ENCODE measurements at regions not wholly inside any gene's neighbourhood (a gene's known extent, or its start where the extent isn't known, plus 50 kb on each side); places are given as distances from the start of the nearest gene placed in this dataset.

DNA sequence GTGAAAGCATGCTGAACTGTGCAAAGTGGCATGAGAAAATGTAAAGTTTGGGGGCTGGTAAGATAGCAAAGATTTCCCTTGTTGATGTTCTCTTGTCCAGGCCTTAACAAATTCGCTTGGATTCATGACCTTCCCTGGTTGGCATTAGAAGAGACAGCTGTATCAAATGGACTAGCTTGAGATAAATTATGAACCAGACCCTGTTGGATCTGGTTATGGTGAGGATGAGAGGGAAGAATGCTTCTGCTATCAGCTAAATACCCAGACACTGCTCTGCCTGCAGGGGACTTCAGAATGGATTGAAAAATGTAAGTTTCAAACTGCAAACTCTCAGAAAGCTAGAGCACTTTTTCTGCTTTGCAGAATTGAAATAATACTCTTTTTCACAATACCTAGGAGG lies 135.2 kb downstream of the EFNB2 start:
- TF ChIP-seq ZNF274 (IDR thresholded peaks at IDR 0.05; ENCODE audit: low read depth, low read length): no peak

DNA sequence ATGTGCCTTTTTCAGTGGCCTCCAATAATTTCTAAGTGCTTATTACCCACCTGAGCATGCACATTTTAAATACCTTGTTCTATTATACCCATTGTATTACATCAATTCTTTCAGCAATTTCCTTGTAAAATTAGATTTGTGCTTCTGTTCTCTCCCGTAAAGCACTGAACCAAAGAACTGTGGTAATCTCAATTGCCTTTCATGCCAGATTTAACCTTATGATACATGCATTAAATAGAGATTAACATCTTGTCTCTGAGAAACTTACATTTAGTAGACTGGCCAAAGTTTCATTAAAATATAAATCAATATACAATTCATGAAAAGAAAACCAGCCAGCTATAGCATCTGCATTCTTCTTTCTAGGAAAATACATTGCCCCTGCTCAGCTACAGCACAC lies 137.2 kb downstream of the EFNB2 start:
- TF ChIP-seq ZNF274 (IDR thresholded peaks at IDR 0.05; ENCODE audit: low read depth, low read length): no peak

More for the DNA sequence above, 135.2 kb downstream of the EFNB2 start:
- H3K4me3 ChIP-seq (ENCODE audit: low read length): no peak overlapping the region

DNA sequence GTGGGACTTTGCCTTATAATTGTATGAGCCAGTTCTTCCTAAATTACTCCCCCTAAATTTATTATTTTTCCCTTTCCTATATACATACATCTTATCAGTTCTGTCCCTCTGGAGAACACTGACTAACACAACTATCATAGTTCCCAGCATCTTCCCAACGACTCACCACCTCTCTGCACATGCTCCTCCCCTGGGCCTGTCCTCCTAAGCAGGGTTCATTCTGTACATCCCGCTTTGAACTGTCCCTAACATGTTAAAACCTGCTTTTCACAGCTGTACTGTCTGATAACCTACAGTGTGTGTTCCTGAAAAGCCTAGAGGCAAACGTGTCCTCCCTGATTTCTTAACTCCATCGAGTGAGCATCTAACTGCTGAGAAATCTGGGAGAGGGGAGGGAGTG lies 141.7 kb downstream of the EFNB2 start:
- no peak for TF ChIP-seq ZNF274 (IDR thresholded peaks at IDR 0.05; ENCODE audit: low read depth, low read length)
- no peak overlapping the region for H3K4me3 ChIP-seq (ENCODE audit: low read length)

More for the DNA sequence above, 137.2 kb downstream of the EFNB2 start:
- H3K4me3 ChIP-seq (ENCODE audit: low read length): no peak overlapping the region

DNA sequence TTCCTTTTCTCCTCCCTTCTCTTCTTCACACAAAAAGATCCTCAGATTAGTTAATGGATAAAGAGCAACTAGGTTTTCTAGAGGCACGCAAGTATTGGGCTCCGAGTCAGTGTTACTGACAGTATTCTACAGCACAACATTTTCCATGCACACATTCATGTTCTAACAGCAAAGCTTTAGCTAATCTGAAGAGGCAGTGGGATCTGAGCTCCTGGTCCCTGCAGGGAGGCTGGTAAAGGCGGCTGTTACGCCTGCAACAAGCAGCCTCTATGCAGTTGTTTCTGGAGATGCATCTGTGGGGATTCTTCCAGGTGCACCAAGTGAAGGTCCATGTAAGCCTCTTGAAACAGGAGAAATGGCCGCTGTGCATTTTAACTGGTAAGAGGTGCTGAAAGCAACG lies 143.8 kb downstream of the EFNB2 start:
- no peak overlapping the region for H3K4me3 ChIP-seq (ENCODE audit: low read length)
- no peak for TF ChIP-seq ZNF274 (IDR thresholded peaks at IDR 0.05; ENCODE audit: low read depth, low read length)

- no peak overlapping the region for H3K4me3 ChIP-seq (ENCODE audit: low read length)
- TF ChIP-seq ZNF274 (IDR thresholded peaks at IDR 0.05; ENCODE audit: low read depth, low read length): no peak
These were observed 144.2 kb downstream of the EFNB2 start for GRCh38 chr13:106391271-106391670.

GRCh38 chr13:106390367-106390766 lies 145.1 kb downstream of the EFNB2 start:
- no peak for TF ChIP-seq ZNF274 (IDR thresholded peaks at IDR 0.05; ENCODE audit: low read depth, low read length)
- H3K4me3 ChIP-seq (ENCODE audit: low read length): no peak overlapping the region

DNA sequence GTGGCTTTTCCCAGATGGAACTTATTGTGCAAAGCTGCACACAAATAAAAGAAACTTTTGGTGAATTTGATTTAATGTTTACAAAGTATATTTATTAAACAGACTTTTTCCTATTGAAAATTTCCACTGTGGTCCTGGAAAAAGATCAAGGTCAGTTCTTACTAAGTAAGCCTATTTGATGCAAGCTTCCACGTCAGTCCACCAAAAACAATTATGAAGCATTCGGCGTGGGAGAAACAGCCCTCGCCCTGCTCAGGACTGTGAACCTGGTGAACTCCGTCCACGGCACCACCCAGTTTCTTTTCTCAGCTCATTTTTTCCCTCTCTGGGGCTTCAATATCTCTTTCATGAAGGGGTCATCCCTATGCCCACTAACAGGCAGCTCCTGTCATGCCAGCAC lies 149.8 kb downstream of the EFNB2 start:
- no peak for TF ChIP-seq ZNF274 (IDR thresholded peaks at IDR 0.05; ENCODE audit: low read depth, low read length)
- no peak overlapping the region for H3K4me3 ChIP-seq (ENCODE audit: low read length)

GRCh38 chr13:106384516-106384915 lies 150.9 kb downstream of the EFNB2 start:
- TF ChIP-seq ZNF274 (IDR thresholded peaks at IDR 0.05; ENCODE audit: low read depth, low read length): no peak
- no peak overlapping the region for H3K4me3 ChIP-seq (ENCODE audit: low read length)

- H3K4me3 ChIP-seq (ENCODE audit: low read length): no peak overlapping the region
- no peak for TF ChIP-seq ZNF274 (IDR thresholded peaks at IDR 0.05; ENCODE audit: low read depth, low read length)
These were observed 151.7 kb downstream of the EFNB2 start for GRCh38 chr13:106383791-106384190.

DNA sequence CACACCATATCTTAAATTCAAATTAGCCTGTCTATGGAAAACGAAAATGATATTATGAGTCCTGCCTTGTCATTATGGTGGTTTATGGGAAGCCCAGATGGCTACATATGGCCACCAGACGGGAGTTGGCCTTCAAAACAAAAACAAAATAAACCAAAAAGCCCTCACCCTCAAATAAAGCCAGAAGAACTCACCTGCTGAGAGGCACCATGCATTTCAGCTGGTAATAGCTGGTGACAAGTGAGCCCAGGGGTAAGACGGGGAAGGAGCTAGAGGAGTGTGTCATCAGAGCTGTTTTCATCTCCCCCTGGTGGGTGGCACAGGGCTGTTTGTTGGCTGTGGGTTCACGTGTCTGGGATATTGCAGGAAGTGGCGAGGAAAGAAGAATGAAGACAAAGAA lies 152.9 kb downstream of the EFNB2 start:
- TF ChIP-seq ZNF274 (IDR thresholded peaks at IDR 0.05; ENCODE audit: low read depth, low read length): no peak

DNA sequence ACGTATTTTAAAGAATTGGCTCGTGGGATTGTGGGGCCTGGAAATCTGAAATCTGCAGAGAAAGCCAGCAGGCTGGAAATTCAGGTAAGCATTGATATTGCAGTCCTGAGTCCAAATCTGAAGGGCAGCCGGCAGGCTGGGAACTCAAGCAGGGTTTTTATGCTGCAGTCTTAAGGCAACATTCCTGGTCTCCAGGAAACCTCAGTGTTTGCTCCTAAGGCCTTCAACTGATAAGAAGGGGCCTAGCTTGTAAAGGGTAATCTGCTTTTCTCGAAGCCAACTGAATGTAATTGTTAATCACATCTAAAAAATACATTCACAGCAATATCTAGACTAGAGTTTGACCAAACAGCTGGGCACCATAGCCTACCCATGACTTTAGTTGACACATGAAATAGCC lies 154.4 kb downstream of the EFNB2 start:
- H3K4me3 ChIP-seq (ENCODE audit: low read length): no peak overlapping the region
- TF ChIP-seq ZNF274 (IDR thresholded peaks at IDR 0.05; ENCODE audit: low read depth, low read length): no peak

More for the DNA sequence above, 152.9 kb downstream of the EFNB2 start:
- H3K4me3 ChIP-seq (ENCODE audit: low read length): no peak overlapping the region

DNA sequence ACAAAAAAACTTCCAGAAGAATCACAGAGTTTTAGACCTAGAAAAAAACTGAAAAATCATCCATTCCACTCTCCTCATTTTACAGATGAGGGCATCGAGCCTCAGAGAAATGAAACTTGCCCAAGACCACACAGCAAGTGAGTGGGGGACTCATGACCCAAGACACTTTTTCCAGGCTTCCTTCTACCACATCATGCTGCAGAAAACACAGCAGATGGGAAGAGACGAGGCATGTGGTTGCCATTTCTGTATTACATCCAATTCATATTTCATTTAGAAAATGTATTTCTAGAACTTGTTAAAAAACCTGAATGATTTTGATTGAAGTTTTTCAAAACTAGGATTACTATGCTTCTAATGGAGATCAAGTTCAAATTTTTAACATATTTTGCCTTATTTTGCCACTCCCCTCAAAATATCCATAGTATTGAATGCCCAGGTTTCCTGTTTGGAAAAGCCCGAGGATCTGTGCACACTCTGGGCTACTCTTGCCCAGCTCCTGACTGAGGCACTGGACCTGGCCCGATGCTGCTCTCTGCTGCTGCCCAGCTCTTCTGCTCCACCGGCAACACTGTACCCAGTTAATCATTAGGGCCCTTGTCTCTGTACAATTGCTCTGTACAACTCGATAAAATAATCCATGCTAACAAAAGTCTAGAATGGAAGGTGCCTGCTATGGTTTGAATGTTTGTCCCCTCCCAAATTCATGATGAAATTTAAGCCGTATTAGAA lies 157.4 kb downstream of the EFNB2 start:
- TF ChIP-seq ZNF274 (IDR thresholded peaks at IDR 0.05; ENCODE audit: low read depth, low read length): no peak
- no peak overlapping the region for H3K4me3 ChIP-seq (ENCODE audit: low read length)

DNA sequence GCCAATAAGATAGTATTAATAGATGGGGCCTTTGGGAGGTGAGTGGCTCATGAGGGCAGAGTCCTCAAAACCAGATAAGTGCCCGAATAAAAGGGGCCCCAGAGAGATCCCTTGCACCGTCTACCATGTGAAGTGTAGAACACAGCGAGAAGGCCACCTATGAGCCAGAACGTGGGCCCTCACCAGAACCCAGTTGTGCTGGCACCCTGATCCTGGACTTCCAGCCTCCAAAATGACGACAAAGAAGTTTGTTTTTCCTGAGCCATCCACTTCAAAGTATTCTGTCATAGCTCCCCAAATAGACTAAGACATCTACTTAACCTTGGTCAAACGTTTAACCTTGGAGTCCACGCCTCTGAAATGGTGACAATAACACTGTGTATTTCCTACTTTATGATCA lies 158.1 kb downstream of the EFNB2 start:
- no peak for TF ChIP-seq ZNF274 (IDR thresholded peaks at IDR 0.05; ENCODE audit: low read depth, low read length)
- H3K4me3 ChIP-seq (ENCODE audit: low read length): no peak overlapping the region

DNA sequence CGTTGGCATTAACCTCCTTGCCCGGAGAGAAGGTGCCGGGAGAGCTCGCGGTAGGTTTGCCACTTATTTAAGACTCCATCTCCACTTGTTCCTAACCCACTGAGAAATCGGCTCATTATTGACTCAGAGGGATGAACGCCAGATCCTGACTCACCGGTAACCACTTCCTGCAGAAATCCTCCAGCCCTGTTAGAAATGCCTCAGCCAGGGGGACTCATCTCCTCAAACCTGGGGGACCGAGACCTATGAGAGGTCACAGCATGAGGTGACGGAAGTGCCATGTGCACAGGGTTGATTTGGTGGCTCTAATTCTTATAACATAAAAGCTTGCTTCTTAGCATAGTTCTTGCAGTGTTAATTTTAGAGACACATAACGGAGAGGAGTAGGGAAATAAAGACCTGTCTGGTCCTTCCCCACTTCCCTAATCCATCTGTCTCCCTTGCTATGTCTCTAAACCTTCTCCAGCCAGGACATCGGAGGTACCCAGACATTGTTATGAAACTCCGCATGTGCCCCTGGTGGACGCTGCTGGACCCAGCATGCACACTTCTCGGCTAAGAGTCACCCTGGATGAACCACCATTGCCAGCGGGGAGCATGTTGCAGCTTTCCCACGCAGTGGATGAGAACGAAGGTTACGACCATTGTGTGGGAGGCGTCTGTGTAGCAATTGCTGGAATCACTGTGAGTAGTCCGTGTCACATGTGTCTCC lies 158.9 kb downstream of the EFNB2 start:
- H3K4me3 ChIP-seq (ENCODE audit: low read length): no peak overlapping the region
- TF ChIP-seq ZNF274 (IDR thresholded peaks at IDR 0.05; ENCODE audit: low read depth, low read length): no peak

GRCh38 chr13:106375085-106375484 lies 160.4 kb downstream of the EFNB2 start:
- no peak overlapping the region for H3K4me3 ChIP-seq (ENCODE audit: low read length)
- no peak for TF ChIP-seq ZNF274 (IDR thresholded peaks at IDR 0.05; ENCODE audit: low read depth, low read length)

All from GM08714 (cell line).